IPS DF 4.7 (cell line): ENCODE measurements at regions not wholly inside any gene's neighbourhood (a gene's known extent, or its start where the extent isn't known, plus 50 kb on each side); places are given as distances from the start of the nearest gene placed in this dataset.
"Not testable (repeated sequence)": the region's sequence is repeated elsewhere in the genome, so short reads cannot be mapped to it uniquely, and the experiment has no call there.

ENCODE experiments used
- DNase-seq: peaks from one replicate; pipeline ENCODE4 v3.0.0-alpha.2; 2013; ENCODE audit warnings: low spot score; ENCODE audit errors: extremely low read depth

DNA sequence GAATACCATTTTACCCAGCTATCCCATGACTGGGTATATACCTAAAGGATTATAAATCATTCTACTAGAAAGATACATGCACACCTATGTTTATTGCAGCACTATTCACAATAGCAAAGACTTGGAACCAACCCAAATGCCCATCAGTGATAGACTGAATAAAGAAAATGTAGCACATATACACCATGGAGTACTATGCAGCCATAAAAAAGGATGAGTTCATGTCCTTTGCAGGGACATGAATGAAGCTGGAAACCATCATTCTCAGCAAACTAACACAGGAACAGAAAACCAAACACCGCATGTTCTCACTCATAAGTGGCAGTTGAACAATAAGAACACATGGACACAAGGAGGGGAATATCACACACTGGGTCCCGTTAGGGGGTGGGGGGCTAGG is 191.9 kb upstream of the POU5F2 start:
- DNase-seq = not testable (repeated sequence)

DNA sequence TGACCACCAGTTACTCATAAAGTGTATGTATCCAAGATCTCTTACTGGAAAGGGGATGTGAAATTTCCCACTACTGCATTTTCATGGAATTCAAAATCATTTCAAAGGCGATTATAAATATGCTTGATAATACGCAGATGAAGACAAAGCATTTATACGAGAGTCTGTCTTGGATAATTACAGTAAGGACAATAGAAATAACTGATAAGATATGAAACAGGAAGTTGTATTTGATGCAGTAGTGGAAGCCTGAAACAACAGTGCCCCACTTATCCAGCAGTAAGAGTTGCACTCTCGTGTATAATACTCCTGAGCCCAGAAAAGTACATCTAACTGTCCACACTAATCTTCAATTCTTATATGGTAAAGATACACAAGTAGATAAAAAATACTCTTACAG is 188.7 kb upstream of the POU5F2 start:
- no peak for DNase-seq

DNA sequence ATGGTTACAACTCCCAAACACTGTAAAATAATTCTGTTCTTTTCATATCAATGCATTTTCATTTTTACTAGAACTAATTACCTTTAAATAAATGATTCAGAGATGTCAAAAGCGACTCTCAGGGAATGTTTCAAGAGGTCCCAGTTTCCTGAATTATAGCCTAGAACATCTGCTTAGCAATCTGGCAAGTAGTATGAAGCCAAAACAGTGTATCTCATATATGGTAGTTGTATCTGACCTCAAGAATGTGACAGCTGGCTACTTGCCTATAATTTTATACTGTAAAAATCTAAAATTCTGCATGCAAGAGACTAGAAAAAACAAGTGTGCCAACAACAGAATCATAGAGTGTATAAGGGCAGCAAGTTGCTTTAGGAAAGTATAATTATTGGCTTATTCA is 187.7 kb upstream of the POU5F2 start:
- no peak for DNase-seq

DNA sequence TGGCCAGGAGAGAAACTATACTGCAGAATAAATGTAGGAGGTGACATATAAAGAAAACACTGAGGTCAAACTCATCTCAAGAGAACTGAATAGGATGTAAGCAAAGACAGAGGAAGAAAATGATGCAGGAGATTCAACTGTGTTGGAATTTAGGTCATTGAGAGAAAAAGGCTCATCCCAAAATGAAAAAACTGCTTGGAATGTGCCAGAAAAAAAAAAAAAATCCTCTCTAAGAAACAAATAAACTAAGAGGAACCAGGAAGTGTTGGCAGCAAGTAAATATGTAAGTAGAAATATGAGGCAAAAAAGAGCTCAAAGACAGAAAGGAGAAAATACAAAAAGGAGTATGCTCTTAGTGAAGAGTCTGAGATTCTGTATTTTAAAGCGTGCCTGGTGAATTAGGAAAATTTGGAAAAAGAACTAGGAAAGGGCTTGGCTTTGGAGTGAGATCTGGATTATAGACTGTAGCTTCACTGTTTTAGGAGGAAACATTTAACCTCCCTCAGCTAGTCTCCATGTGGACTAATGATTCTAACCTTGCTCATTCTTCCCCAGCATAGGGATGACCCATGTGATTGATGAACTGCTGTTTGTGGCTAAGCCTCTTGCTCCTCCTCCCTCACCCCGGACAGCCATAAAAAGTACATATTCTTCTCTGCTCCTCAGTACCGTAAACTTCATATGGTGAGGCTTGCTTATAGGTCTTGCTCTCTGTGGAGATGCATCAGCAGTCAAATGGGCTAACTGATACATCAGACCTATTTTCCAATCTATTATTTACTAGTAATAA is 185.6 kb upstream of the POU5F2 start:
- no peak for DNase-seq

DNA sequence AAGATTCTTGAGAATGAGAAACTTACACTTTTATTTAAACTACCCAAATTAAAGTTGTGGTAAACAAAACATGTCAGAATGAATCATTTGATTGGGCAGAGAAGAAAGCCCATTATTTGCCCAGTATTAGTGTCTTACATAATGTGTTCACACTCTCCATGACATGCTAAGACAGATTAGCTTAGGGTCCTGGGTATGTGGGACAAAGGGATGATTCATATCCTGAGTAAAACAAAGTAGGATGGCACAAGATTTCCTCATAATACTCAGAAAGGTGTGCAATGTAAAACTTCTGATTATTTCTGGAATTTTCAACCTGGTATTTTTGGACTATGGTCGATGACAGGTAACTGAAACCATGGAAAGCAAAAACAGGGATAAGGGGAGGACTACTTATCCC is 183.9 kb upstream of the POU5F2 start:
- no peak for DNase-seq

DNA sequence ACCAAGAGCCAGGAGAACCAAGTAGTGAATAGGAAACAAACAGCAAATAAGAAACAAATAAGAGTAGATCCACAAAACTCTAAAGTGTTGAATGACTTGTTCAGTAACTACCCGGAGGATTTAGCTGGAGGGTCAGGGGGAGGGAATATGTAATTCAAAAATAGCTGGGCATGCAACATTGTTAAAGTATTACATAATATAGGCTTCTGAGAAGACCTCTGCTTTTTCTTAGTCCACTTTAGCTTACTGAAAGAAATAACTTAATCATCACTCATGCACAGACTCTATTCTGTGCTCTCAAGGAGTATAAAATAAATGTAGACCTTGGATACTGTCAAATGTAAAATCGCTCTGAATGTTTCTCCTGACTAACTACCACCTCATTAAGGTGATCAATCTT is 183.2 kb upstream of the POU5F2 start:
- no peak for DNase-seq

DNA sequence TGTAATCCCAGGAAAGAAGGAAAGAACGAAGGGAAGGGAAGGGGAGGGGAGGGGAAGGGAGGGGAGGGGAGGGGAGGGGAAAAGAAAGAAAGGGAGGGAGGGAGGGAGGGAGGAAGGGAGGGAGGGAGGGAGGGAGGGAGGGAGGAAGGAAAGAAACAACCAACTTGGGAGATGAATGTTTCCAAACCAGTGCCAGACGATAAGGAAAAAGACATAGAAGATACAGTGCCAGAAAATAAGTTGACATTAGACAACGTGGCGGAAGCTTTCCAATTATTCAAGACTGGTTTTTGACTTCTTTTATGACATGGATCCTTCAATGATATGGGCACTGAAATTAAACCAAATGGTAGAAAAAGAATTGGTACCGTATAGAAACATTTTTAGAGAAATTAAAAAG is 181.2 kb upstream of the POU5F2 start:
- no peak for DNase-seq

DNA sequence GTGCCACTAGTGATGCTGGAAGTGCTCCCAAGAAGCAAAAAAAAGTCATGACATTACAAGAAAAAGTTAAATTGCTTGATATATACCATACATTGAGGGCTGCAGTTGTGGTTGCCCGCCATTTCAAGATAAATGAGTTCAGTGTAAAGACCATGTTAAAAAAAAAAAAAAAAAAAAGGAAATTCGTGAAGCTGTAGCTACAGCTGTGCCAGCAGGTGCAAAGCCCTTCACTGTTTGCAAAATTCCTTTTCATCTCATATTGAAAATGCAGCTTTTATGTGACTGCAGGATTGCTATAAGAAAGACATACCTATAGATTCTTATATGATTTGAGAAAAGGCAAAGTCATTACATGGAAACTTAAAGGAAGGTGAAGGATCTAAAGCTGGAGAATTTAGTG is 179.6 kb upstream of the POU5F2 start:
- no peak for DNase-seq

DNA sequence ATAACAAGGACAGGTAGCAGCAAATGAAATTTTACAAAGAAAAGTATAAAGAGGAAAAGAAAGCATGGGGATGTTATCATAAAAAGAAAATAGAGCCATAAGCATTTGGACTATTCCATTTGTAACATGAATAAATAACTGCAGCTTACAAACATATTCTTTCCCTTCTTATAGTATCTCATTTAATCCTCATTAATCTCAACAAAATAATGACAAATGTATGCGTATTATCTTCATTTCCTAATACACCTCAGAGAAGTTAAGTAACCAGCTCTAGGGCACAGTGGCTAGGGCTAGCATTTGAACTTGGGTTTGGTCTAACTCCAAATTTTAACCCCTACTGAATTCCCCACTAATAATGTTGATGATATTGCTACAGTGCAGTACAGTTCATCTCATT is 175.5 kb upstream of the POU5F2 start:
- no peak for DNase-seq

DNA sequence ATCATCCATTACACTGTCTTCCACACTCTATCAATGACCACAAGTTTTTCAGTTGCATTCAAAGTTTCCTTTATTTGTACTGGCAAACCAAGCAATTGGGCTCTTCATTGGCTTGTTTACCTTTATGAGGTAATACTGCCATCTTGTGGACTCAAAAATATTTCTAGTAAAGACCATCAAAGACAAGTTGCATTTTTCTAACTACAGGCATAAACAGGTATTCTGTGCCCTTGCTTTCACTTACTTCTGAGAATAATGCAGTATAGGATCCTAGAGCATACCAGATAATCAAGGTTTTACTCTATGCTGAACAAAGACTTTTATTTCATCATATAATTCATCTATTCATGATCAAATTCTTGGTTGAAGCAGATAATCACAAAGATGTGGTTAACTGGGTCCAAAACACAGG is 173.7 kb upstream of the POU5F2 start:
- DNase-seq = no peak

DNA sequence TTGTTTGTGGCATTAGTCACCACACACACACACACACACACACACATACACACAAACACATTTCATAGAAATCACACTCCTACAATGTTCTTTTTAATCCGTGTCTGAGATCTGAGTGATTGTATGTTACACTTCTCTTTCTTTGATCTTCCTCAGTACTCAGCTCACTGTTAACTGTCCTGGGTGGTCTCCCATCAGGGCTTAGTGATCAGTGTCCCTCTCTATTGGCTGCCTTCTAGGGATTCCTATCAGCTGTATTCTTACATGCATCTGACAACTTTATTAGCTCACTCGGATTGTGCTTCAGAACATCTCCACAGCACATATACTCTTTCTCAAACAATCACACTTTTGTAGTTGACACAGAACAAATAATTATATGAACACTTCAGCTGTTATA is 170.2 kb upstream of the POU5F2 start:
- no peak for DNase-seq

DNA sequence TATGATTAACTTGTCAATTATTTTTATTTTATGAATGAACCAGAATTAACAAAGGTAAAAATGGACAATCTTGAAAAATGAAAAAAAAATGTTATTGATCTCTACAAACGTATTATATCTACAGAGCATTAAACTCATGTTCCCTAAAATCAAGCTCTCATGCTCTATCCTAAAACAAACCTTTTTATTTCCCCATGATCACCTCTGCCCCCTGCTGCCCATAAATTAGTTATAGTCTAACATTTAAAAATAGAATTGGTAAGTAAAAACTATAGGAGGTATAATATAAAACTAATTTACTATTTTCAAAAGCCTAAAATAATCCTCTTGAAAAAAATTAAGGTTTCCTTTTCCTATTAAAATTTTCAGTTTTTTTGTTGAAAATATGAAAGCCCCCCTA is 168.0 kb upstream of the POU5F2 start:
- no peak for DNase-seq

DNA sequence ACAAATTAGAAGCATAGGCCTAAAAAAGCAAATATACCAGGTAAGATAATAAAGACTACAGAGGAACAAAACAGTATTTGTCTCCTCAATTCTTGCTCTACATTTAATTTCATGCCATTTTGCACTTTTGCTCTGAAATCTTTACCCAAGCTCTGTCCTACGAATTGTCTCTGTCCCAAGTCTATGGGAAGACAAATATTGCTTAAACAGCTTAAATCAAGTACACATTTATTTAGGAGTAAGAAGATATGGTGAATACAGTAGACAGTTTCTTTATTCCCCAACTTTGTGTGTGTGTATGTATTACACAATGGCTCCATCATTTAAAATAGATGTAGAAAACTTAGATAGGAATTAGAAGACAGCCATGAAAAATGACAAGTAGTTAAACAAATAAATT is 163.5 kb upstream of the POU5F2 start:
- DNase-seq = no peak

DNA sequence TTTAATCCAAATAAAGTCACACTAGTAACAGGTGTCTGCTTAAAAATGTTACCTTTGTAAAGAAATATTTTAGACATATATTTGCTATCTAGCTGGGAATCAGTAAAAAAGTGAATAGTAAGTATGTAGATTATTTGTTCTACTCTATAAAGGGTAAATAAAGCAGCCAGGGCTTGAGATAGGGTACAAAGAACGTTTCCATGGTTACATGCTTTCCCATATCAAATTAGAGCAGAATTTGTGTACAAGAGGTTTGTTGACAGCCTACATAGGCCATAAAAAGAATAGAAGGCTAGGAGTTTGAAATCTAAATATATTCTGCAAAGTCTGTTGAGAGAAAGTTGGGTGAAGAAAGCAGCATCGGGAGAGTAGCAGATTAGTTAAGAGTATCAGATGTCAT is 160.9 kb upstream of the POU5F2 start:
- DNase-seq = no peak

DNA sequence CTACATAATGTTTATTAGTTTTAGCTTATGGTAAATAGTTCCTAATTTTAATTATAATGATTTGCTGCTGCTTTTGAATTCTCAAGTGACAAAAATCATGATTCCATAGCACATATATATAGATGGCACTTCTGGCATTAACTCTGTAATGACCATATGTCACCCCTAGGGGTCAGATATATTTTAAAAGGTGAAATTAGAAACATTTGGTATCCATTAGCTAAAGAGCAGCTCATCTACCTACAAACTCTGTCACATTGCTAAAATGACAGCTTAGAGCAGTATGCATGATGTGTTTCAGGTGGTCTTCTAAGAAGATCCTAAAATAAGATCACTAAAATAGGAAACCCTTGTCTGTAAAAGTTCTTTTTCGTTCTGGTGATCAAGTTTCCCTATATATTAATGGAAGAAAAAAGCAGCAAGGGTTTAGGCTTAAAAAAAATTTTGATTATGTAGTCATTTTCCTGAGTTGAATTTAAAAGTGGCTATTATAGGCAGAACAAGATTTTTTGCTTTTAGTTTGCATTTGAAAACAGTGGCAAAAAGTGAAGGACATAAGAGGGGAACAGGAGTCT is 157.7 kb upstream of the POU5F2 start:
- no peak for DNase-seq

DNA sequence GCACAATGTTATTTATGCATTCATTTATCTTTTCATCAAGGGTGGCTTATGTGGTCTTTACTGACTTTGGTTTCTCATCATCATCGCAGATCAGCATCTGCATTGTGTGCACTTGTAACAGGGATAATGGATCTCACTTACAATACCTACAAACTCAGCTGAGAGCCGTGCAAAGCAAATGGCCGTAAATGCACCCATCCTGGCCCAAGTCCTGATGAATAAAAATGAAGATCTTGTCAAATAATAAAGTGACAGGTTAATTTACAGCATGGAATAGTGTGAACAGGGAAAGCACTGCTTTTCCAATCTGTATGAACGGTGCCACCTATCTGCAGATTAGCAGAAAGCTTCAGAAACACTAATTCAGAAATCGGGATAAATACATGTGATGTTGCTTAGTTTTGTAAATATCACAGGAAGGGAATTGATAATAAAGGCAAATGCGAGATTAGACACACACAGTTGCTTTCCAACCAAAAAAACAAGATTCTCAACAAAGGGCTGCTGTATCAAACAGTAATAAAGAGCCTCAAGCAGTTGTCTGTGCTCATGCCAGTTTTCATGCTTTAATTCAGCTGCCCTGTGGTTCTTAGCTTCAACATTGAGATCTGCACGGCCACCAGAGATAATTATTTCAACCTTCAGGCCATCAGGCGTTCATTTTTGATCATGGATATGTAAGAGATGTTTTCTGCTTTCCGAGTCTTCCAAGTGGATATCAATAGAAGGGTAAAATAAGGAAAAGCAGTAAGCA is 153.4 kb upstream of the POU5F2 start:
- DNase-seq = no peak

DNA sequence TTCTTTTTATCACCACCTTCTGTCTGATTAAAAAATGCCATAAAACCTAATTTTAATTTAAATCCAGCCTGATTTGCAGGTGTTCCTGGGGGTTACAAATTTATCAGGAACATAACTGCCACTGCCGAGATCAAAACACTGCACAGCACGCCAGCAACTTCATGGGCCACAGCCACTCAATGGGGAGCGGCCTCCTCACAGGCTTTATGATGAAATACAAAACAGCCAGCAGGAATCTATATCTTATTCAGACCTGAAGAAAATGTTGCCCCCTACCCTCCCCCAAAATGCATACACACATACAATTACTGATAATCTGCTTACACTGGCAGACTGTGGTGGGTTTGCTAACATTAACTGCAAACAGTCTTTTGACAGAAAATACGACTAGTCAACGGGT is 151.7 kb upstream of the POU5F2 start:
- DNase-seq = no peak

DNA sequence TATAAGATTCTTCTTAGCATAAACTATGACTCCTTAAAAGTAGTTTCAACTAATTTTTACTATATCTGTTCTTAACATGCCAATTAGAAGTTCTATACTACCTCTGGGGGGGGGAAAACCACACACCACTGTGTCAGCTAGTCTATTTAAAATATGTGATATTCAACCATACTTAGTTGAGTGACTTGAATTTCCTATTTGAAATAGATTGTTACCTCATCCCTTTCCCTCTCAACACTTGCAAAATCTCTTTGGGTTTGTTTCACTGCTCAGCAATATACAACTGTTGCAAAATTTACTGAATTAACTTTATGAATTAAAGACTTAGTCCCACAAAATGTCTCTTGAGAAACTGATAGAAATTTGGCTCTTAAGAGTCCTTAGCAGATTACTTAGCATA is 151.1 kb upstream of the POU5F2 start:
- no peak for DNase-seq

DNA sequence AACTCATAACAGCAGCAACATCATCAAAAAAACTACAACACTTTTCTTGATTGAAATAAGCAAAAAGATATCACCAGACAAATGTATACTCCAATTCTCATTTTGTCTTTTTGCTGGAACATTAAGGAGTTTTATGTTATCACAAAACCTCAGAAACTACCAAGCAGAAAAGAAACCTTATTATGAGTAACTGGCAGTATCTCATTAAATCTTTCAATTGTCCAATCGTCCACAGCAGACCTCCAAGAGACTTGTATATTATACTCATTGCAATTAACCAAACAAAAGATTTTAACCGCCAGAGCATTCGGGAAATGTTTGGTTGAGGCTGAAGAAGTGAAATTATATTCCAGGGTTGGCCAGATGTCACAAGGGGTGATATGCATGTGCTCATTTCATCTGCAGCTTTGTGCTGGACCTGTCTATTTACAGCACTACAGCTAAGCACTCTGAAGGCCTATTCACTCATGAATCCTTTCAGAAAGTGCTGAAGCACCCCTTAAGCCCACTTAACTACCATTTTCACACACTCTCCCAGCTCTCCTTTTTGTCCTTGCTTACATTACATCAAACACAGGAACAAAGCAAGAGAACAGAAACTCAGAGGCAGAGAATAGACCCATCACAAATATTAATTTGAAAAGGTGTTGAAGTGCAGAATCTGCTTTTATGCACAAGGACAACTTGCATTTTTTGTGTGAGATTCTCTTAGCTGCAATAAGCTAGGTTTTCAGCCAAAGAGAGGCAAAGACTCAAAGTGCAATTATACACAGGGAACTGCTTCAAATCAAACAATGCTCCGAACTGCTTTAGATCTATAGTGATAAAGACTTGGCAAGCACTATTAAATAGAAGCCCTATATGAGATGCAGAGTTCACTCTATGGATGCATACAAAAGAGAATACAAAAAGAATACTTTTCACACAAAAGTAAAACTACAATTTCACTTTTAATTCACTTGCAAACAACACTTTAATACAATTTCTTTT is 150.4 kb upstream of the POU5F2 start:
- no peak for DNase-seq

DNA sequence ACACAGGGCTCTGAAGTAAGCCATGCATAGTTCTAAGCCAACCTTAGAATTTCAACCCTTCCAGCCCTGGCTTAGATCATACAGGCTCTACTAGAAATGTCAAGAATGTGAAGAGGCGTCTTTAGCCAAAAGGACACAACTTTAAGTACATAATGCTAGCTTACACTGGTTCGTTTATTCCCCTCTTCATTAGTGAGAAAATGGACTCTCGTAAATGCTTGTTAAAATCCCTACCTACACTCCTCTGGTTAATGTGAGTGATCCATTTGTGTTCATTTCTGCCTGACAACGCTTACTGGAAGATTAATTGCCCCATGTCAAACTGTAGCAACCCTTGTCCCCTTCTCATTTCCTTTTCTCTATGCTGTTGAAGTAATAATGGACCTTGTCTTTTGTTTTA is 149.3 kb upstream of the POU5F2 start:
- no peak for DNase-seq

DNA sequence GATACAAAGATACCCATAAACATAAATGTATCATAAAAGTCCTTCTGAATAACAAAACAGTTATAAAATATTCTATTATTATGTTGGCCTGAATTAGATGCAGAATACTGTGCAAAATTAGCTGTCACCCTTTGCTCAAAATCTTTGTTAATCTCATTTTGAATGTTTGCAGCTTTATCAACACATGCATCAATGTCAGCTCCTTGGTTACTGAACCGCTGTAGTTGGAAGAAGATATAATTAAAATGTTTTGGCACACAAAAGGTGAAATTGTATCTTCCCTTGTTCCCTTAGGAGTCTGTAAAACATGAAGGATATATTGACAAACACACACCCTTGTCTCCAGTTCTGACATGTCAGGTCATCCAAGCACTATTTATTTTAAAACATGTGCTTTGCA is 146.3 kb upstream of the POU5F2 start:
- DNase-seq = no peak
